A549 (cell line): ENCODE measurements at regions not wholly inside any gene's neighbourhood (a gene's known extent, or its start where the extent isn't known, plus 50 kb on each side); places are given as distances from the start of the nearest gene placed in this dataset.
A peak's percentile ranks its signal among the peaks of the same experiment; 100 is the strongest.

Source experiments
- ATAC-seq, 2 experiments: fragments of 200-7000 bp in 1 of 2; fragments of >200 bp in 1 of 2; cut with Nextera tagmentation in 1 of 2; cut with Tn5 transposase in 1 of 2; 3 replicates each; pipeline versions ENCODE4 v1.8.0 to v1.9.1; 2018 to 2020; ENCODE audit warnings: mild to moderate bottlenecking in 1 of 2, moderate library complexity in 1 of 2
- CTCF ChIA-PET: fragments of 300-600 bp; sonication (Branson Sonifier 250); formaldehyde crosslinking; extraction: SDS; loops from one replicate; lab custom pipeline; 2021; ENCODE audit warnings: antibody characterized with exemption, inconsistent platforms; lab: Yijun Ruan, JAX
- POLR2A ChIA-PET: fragments of 350-600 bp; formaldehyde crosslinking; extraction: SDS; loops from one replicate; lab custom pipeline; 2021; ENCODE audit warnings: antibody characterized with exemption, inconsistent platforms; lab: Yijun Ruan, JAX
- DNase-seq, 2 experiments: peaks; one replicate each; pipeline versions ENCODE4 v3.0.0 to v3.0.0-alpha.2; 2011 to 2016; ENCODE audit warnings: low read depth in 1 of 2, low spot score in 1 of 2
- FAIRE-seq: peaks from 2 replicates; lab custom pipeline; 2011; peaks lifted over from hg19 to GRCh38; lab: Jason Lieb, UNC
- H3K27ac ChIP-seq, 2 experiments: fragments of >200 bp; sonication (Bioruptor Twin); formaldehyde crosslinking; 3 replicates each; pipeline ENCODE4 v1.5.1; 2016 to 2017
- H3K4me1 ChIP-seq: fragments of >200 bp; sonication (Bioruptor Twin); formaldehyde crosslinking; 3 replicates; pipeline ENCODE4 v1.6.1; 2016
- H3K4me2 ChIP-seq: fragments of >200 bp; sonication (Bioruptor Twin); formaldehyde crosslinking; 3 replicates; pipeline ENCODE4 v1.6.1; 2016
- H3K4me3 ChIP-seq: fragments of >200 bp; sonication (Bioruptor Twin); formaldehyde crosslinking; 3 replicates; pipeline ENCODE4 v1.5.1; 2016
- H3K9me3 ChIP-seq: fragments of >200 bp; sonication (Bioruptor Twin); formaldehyde crosslinking; 3 replicates; pipeline ENCODE4 v1.6.1; 2016
- BHLHE40 ChIP-seq: IDR thresholded peaks from 2 replicates; pipeline ENCODE4 v1.6.1; 2012; ENCODE audit warnings: low read depth, low read length, inconsistent platforms
- CBX8 ChIP-seq: fragments of 200-600 bp; sonication (generic); IDR thresholded peaks from 2 replicates; pipeline ENCODE4 v1.6.1; 2016
- CEBPB ChIP-seq, 2 experiments: fragments of >200 bp in 1 of 2; sonication (Bioruptor Twin) in 1 of 2; formaldehyde crosslinking in 1 of 2; IDR thresholded peaks; 2 replicates each; pipeline ENCODE4 v1.6.1; 2012 to 2016
- EHF ChIP-seq: fragments of 250-450 bp; sonication (Bioruptor Pico); IDR thresholded peaks from 2 replicates; pipeline ENCODE4 v1.5.0; 2020; ENCODE audit warnings: mild to moderate bottlenecking
- EHMT2 ChIP-seq: fragments of 200-600 bp; sonication (generic); IDR thresholded peaks from 2 replicates; pipeline ENCODE4 v1.6.1; 2016; ENCODE audit warnings: antibody characterized with exemption, low read depth, mild to moderate bottlenecking, moderate library complexity
- FOXS1 ChIP-seq: fragments of 250-450 bp; sonication (Bioruptor Pico); IDR thresholded peaks from 2 replicates; pipeline ENCODE4 v1.5.0; 2020; ENCODE audit warnings: mild to moderate bottlenecking, moderate library complexity
- HEYL ChIP-seq: fragments of 250-450 bp; sonication (Bioruptor Pico); IDR thresholded peaks from 2 replicates; pipeline ENCODE4 v1.8.0; 2021; ENCODE audit warnings: mild to moderate bottlenecking, moderate library complexity
- HOXA7 ChIP-seq: fragments of 250-450 bp; sonication (Bioruptor Pico); IDR thresholded peaks from 2 replicates; pipeline ENCODE4 v1.5.0; 2020; ENCODE audit warnings: mild to moderate bottlenecking, moderate library complexity
- JUN ChIP-seq, 2 experiments: fragments of >200 bp; sonication (Bioruptor Twin); formaldehyde crosslinking; IDR thresholded peaks; 2 replicates in 1 of 2; 3 replicates in 1 of 2; pipeline ENCODE4 v1.6.1; 2016 to 2017
- KDM1A ChIP-seq: fragments of 200-600 bp; sonication (generic); IDR thresholded peaks from 2 replicates; pipeline ENCODE4 v1.6.1; 2016; ENCODE audit warnings: low read depth, mild to moderate bottlenecking
- MAFK ChIP-seq: fragments of 450-650 bp; IDR thresholded peaks from 2 replicates; pipeline ENCODE4 v1.6.1; 2014; ENCODE audit not compliant: partially characterized antibody
- MAZ ChIP-seq: fragments of 150-350 bp; IDR thresholded peaks from 2 replicates; pipeline ENCODE4 v1.6.1; 2014; ENCODE audit warnings: antibody characterized with exemption, low read depth, low read length, borderline replicate concordance
- MYC ChIP-seq: IDR thresholded peaks from 2 replicates; pipeline ENCODE4 v1.6.1; 2012; ENCODE audit warnings: mild to moderate bottlenecking, inconsistent platforms, low read length, improper control_type of control experiment, borderline replicate concordance
- NR3C1 ChIP-seq: fragments of >200 bp; sonication (Bioruptor Twin); formaldehyde crosslinking; IDR thresholded peaks from 3 replicates; pipeline ENCODE4 v1.6.1; 2017
- POLR2A ChIP-seq: IDR thresholded peaks from 2 replicates; pipeline ENCODE4 v1.6.1; 2012; ENCODE audit warnings: mild to moderate bottlenecking, low read length
- POLR2AphosphoS2 ChIP-seq: conservative IDR thresholded peaks from 2 replicates; pipeline ENCODE4 v1.6.1; 2012; ENCODE audit warnings: low read length, improper control_type of control experiment, inconsistent platforms
- RAD21 ChIP-seq, 2 experiments: fragments of >200 bp in 1 of 2; sonication (Bioruptor Twin) in 1 of 2; formaldehyde crosslinking in 1 of 2; IDR thresholded peaks in 1 of 2; conservative IDR thresholded peaks in 1 of 2; 2 replicates in 1 of 2; 3 replicates in 1 of 2; pipeline ENCODE4 v1.6.1; 2012 to 2018; ENCODE audit warnings: inconsistent platforms in 1 of 2
- ZNF302 ChIP-seq: fragments of 250-450 bp; sonication (Bioruptor Pico); IDR thresholded peaks from 2 replicates; pipeline ENCODE4 v1.9.0; 2021; ENCODE audit warnings: inconsistent platforms, mild to moderate bottlenecking, moderate library complexity
- ZSCAN20 ChIP-seq: fragments of 250-450 bp; sonication (Bioruptor Pico); IDR thresholded peaks from 2 replicates; pipeline ENCODE4 v1.8.0; 2022; ENCODE audit warnings: mild to moderate bottlenecking, moderate library complexity
- WGBS: methylation state at CpG from one replicate; pipeline ENCODE4 v1.1.6; 2017; ENCODE audit errors: missing lambda C conversion rate; 5-methylcytosine and 5-hydroxymethylcytosine counted together
- TF ChIP-seq, protein P1 (sequence below): IDR thresholded peaks from 2 replicates; pipeline ENCODE4 v1.6.1; 2012
- TF ChIP-seq, protein P2 (sequence below): fragments of 250-450 bp; sonication (Bioruptor Pico); IDR thresholded peaks from 2 replicates; pipeline ENCODE4 v1.5.0; 2021; ENCODE audit warnings: mild to moderate bottlenecking, moderate library complexity, borderline replicate concordance
- TF ChIP-seq, protein P3 (sequence below): IDR thresholded peaks from 2 replicates; pipeline ENCODE4 v1.6.1; 2012
- TF ChIP-seq, protein P4 (sequence below): IDR thresholded peaks from 2 replicates; pipeline ENCODE4 v1.6.1; 2012; ENCODE audit warnings: low read depth, borderline replicate concordance
- TF ChIP-seq, protein P5 (sequence below): fragments of 200-600 bp; sonication (generic); IDR thresholded peaks from 2 replicates; pipeline ENCODE4 v1.6.1; 2016; ENCODE audit warnings: antibody characterized with exemption, mild to moderate bottlenecking, moderate library complexity
- TF ChIP-seq, protein P6 (sequence below): fragments of >200 bp; sonication (Bioruptor Twin); formaldehyde crosslinking; IDR thresholded peaks from 3 replicates; pipeline ENCODE4 v1.6.1; 2016
- TF ChIP-seq, protein P7 (sequence below): fragments of >200 bp; sonication (Bioruptor Twin); formaldehyde crosslinking; IDR thresholded peaks from 3 replicates; pipeline ENCODE4 v1.5.1; 2016

DNA sequence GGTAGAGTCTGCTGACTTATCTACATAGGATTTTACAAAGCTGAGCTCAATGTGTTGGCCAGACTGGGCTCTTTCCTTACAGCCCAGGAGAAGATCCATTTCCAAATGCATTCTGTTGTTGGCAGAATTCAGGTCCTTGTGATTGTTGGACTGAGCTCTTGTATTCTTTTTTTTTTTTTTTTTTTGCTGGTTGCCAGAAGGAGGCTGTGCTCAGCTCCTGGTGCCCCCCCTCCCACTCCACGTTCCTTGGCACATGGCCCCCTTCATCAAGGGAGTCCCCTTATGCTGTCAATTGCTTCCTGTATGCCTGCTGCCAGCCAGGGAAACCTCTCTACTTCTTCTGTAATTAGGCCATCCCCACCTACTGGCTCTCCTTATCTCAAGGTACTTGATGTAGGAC, 518.1 kb upstream of the AKR1E2 start (continued):
- TF ChIP-seq EHF (no peak), MAZ (no peak)
- TF ChIP-seq, protein P1, sequence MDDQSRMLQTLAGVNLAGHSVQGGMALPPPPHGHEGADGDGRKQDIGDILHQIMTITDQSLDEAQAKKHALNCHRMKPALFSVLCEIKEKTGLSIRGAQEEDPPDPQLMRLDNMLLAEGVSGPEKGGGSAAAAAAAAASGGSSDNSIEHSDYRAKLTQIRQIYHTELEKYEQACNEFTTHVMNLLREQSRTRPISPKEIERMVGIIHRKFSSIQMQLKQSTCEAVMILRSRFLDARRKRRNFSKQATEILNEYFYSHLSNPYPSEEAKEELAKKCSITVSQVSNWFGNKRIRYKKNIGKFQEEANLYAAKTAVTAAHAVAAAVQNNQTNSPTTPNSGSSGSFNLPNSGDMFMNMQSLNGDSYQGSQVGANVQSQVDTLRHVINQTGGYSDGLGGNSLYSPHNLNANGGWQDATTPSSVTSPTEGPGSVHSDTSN = no peak

DNA sequence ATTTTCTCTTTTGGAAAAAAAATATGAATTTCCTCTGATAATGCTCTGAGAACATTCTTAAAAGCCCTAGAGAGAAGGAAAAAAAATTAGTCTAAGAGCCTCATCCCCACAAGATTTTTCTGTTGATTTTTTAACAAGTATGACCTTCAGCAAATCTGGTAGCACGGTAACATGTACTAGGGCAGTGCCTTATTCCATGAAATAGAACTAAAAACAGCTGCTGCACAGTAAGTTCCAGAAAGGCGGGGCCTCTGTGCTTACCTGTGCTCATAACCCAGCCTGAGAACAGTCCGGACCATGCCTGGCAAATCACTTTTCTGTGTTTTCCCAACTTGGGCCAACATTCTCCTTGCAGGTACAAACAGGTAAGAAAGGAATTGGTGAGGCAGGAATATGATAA, 519.1 kb upstream of the AKR1E2 start:
- TF ChIP-seq ZSCAN20 (CRISPR knock-in tag) = no peak
- no peak for TF ChIP-seq KDM1A
- no peak for TF ChIP-seq POLR2A
- TF ChIP-seq CBX8 = no peak
- TF ChIP-seq MAZ = no peak
- no peak for TF ChIP-seq HEYL (CRISPR knock-in tag)
- TF ChIP-seq EHF = no peak
- TF ChIP-seq, protein P2, sequence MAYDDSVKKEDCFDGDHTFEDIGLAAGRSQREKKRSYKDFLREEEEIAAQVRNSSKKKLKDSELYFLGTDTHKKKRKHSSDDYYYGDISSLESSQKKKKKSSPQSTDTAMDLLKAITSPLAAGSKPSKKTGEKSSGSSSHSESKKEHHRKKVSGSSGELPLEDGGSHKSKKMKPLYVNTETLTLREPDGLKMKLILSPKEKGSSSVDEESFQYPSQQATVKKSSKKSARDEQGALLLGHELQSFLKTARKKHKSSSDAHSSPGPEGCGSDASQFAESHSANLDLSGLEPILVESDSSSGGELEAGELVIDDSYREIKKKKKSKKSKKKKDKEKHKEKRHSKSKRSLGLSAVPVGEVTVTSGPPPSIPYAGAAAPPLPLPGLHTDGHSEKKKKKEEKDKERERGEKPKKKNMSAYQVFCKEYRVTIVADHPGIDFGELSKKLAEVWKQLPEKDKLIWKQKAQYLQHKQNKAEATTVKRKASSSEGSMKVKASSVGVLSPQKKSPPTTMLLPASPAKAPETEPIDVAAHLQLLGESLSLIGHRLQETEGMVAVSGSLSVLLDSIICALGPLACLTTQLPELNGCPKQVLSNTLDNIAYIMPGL = no peak
- no peak for TF ChIP-seq MAFK
- TF ChIP-seq, protein P3, sequence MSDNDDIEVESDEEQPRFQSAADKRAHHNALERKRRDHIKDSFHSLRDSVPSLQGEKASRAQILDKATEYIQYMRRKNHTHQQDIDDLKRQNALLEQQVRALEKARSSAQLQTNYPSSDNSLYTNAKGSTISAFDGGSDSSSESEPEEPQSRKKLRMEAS = no peak
- no peak for TF ChIP-seq NR3C1
- TF ChIP-seq HOXA7 (CRISPR knock-in tag) = no peak
- TF ChIP-seq CEBPB (IDR thresholded peaks at IDR 0.05) = no peak
- TF ChIP-seq, protein P4, sequence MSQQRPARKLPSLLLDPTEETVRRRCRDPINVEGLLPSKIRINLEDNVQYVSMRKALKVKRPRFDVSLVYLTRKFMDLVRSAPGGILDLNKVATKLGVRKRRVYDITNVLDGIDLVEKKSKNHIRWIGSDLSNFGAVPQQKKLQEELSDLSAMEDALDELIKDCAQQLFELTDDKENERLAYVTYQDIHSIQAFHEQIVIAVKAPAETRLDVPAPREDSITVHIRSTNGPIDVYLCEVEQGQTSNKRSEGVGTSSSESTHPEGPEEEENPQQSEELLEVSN = no peak
- no peak for TF ChIP-seq FOXS1 (CRISPR knock-in tag)
- TF ChIP-seq, all 56 proteins: peak for 0
- ATAC-seq (no peak), FAIRE-seq (no peak), DNase-seq (no peak)
- WGBS = 63% methylated on average over 3 of the region's 3 CpGs
- Histone ChIP-seq H3K27ac (no peak overlapping the region), H3K4me1 (no peaks in the 10 kb centered on the region), H3K9me3 (no peaks in the 10 kb centered on the region), H3K4me2 (no peak overlapping the region), H3K4me3 (no peak overlapping the region)
- POLR2A ChIA-PET = no interaction called here
- CTCF ChIA-PET = interaction anchor here (0.6 kb wide), 1 partner anchor 674 kb away, joined by 3 read pairs; no protein-coding TSS in a partner anchor

DNA sequence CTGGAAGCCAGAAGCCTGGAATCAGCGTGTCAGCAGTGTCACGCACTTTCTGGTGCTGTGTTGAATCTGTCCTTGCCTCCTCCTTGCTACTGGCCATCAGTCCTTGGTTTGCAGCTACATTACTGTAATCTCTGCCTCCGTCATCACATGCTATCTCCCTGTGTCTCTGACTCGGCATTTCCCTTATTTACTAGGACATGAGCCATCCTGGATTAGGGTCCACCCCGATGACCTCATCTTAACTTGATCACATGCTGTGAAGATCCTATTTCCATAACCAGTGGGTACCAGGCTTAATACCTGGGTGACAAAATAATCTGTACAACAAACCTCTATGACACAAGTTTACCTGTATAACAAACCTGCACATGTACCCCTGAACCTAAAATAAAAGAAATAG, 518.0 kb upstream of the KLF6 start:
- WGBS = 56% methylated on average over 5 of the region's 5 CpGs
- H3K4me1 ChIP-seq = no peaks in the 10 kb centered on the region
- H3K27ac ChIP-seq = no peak overlapping the region
- DNase-seq (peak in 1 of 2 experiments; percentile 4), ATAC-seq (no peak), FAIRE-seq (no peak)
- no peak overlapping the region for H3K4me2 ChIP-seq
- CTCF ChIA-PET = no interaction called here
- H3K4me3 ChIP-seq = no peak overlapping the region
- no peaks in the 10 kb centered on the region for H3K9me3 ChIP-seq
- POLR2A ChIA-PET = no interaction called here
- TF ChIP-seq POLR2AphosphoS2 (no peak), BHLHE40 (no peak), CBX8 (no peak), MYC (no peak), ZNF302 (CRISPR knock-in tag) (no peak), JUN (IDR thresholded peaks at IDR 0.05) (no peak), EHMT2 (no peak), CEBPB (IDR thresholded peaks at IDR 0.05) (no peak), RAD21 (conservative IDR thresholded peaks at IDR 0.05 in 1 of 2, IDR thresholded peaks at IDR 0.05 in 1 of 2) (no peak), KDM1A (no peak)
- TF ChIP-seq, protein P5, sequence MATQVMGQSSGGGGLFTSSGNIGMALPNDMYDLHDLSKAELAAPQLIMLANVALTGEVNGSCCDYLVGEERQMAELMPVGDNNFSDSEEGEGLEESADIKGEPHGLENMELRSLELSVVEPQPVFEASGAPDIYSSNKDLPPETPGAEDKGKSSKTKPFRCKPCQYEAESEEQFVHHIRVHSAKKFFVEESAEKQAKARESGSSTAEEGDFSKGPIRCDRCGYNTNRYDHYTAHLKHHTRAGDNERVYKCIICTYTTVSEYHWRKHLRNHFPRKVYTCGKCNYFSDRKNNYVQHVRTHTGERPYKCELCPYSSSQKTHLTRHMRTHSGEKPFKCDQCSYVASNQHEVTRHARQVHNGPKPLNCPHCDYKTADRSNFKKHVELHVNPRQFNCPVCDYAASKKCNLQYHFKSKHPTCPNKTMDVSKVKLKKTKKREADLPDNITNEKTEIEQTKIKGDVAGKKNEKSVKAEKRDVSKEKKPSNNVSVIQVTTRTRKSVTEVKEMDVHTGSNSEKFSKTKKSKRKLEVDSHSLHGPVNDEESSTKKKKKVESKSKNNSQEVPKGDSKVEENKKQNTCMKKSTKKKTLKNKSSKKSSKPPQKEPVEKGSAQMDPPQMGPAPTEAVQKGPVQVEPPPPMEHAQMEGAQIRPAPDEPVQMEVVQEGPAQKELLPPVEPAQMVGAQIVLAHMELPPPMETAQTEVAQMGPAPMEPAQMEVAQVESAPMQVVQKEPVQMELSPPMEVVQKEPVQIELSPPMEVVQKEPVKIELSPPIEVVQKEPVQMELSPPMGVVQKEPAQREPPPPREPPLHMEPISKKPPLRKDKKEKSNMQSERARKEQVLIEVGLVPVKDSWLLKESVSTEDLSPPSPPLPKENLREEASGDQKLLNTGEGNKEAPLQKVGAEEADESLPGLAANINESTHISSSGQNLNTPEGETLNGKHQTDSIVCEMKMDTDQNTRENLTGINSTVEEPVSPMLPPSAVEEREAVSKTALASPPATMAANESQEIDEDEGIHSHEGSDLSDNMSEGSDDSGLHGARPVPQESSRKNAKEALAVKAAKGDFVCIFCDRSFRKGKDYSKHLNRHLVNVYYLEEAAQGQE = no peak
- TF ChIP-seq, protein P6, sequence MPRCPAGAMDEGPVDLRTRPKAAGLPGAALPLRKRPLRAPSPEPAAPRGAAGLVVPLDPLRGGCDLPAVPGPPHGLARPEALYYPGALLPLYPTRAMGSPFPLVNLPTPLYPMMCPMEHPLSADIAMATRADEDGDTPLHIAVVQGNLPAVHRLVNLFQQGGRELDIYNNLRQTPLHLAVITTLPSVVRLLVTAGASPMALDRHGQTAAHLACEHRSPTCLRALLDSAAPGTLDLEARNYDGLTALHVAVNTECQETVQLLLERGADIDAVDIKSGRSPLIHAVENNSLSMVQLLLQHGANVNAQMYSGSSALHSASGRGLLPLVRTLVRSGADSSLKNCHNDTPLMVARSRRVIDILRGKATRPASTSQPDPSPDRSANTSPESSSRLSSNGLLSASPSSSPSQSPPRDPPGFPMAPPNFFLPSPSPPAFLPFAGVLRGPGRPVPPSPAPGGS = no peak
- TF ChIP-seq, protein P7, sequence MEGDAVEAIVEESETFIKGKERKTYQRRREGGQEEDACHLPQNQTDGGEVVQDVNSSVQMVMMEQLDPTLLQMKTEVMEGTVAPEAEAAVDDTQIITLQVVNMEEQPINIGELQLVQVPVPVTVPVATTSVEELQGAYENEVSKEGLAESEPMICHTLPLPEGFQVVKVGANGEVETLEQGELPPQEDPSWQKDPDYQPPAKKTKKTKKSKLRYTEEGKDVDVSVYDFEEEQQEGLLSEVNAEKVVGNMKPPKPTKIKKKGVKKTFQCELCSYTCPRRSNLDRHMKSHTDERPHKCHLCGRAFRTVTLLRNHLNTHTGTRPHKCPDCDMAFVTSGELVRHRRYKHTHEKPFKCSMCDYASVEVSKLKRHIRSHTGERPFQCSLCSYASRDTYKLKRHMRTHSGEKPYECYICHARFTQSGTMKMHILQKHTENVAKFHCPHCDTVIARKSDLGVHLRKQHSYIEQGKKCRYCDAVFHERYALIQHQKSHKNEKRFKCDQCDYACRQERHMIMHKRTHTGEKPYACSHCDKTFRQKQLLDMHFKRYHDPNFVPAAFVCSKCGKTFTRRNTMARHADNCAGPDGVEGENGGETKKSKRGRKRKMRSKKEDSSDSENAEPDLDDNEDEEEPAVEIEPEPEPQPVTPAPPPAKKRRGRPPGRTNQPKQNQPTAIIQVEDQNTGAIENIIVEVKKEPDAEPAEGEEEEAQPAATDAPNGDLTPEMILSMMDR = no peak
